ENCODE measurements at regions not wholly inside any gene's neighbourhood (a gene's known extent, or its start where the extent isn't known, plus 50 kb on each side); places are given as distances from the start of the nearest gene placed in this dataset.
"Not testable (repeated sequence)": the region's sequence is repeated elsewhere in the genome, so short reads cannot be mapped to it uniquely, and the experiment has no call there.

DNA sequence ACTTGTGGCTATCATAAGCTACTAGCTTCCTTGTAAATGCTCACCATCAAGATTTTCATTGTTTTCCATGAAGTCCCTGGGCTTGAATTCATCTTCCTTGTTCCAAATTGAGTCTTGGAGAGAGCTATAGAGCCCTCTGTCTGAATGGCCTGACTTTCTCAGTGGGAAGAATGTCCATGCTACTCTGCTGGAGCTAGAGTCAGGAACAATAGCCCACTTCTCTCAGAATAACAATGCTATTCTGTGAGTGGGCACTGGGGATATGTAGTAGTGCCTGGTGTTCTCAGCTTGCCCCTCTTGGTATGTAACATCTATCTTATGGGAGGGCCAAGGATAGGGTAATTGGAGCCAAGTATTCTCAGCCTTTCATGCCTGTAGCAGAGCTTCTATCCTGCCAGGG lies 127.6 kb upstream of the TRHDE start:
- intact Hi-C loops (cut with DNase I): no loop called here
- DNase-seq: peak in 5 of 42 donors; percentile 8 to 55 (median 10)

GRCh38 chr12:72146495-72146894 lies 125.7 kb upstream of the TRHDE start:
- intact Hi-C loops (cut with DNase I): no loop called here
- no peak for DNase-seq

DNA sequence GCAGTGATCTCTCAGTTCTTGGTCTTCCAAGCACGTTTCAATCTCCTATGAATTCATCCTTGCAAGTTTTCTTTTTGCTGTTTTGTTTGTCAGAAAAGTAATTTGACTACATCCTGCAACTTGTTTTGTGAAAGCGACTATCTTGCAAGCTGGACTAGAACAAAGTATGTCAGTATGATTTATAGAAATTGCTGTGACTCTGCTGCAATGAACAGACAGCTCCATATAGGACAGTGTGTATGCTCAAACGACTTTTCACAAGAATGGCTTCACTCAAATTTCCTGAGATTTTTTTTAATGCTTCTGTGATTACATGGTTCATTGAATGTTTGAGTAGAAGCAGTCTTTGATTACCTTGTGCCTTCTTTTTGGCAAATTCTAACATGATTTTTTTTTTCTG lies 123.5 kb upstream of the TRHDE start:
- no peak for DNase-seq
- intact Hi-C loops (cut with DNase I): no loop called here

GRCh38 chr12:72162875-72163274 lies 109.3 kb upstream of the TRHDE start:
- no peak for DNase-seq
- intact Hi-C loops (cut with DNase I): no loop called here

DNA sequence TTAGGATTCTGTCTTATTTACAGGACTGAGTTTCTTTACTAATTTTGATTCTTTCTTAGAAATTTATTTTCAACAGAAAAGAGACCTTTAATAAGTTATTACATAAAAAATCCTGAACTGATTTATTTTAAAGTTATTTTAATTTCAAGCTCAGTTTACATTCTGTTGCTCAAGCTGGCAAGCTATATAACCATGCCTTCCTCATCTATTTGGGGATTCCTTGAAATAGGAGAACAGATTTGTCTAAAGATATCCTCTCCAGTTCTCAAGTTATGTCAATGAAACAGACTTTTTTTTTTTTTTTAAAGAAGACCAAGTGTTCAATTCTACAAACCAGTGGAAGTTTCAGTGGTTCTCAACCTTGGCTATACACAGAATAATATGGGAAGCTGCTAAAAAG lies 103.3 kb upstream of the TRHDE start:
- intact Hi-C loops (cut with DNase I): no loop called here
- DNase-seq: no peak

DNA sequence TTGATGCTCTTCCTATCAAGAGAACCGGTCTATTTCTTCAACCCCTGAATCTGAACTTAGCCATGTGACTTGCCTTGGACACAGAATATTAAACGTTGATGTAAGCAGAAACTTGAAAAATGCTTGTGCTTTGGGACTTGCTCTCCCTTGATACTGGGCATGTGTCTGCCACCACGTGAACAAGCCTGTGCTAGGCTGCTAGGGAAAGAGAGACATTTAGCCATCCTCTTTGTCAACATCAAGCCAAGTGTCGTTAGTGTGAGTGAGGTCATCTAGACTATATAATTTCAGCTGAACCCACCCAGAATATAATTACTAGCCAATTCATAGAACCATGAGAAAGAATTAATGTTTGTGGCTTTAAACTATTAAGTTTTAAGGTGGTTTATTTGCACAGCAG lies 98.2 kb upstream of the TRHDE start:
- intact Hi-C loops (cut with DNase I): no loop called here
- DNase-seq: no peak

DNA sequence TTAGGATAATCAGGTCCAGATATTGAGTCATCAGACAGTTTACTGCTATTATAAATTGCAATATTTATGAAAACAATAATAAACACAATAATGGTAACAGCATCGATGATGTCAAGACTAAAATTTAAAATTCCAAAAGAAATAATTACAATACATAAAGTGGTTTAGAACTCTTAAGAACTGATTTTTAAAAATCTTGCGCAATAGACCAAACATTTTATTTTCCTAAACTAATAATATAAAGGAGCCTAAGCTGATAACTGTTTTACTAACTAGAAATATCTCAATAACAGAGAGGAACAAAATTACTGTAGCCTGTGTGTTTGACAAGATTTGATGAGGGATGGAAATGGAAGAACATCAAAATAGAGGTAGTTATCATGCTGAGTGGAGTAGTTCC lies 93.9 kb upstream of the TRHDE start:
- intact Hi-C loops (cut with DNase I): no loop called here
- no peak for DNase-seq

DNA sequence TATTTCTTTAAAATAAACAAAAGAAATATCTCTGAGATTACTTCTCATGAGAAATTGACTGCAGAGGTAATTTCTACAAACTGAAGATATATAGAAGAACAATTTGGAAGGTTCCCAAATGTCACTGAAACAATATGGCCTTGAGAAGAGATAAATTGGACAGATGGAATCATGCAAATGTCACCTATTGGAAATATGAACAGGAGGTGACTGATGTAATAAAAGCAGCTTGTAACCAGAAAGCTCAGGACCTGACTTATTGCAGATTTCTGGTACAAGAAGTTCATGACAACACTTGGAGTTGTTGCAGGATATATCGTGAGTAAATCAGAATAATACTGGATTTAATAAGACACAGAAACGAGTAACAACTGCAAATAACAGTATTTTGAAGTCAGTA lies 93.3 kb upstream of the TRHDE start:
- DNase-seq: no peak
- intact Hi-C loops (cut with DNase I): no loop called here

GRCh38 chr12:72179841-72180240 lies 92.3 kb upstream of the TRHDE start:
- no peak for DNase-seq
- intact Hi-C loops (cut with DNase I): no loop called here

- intact Hi-C loops (cut with DNase I); DNase-seq: not testable (repeated sequence)
Measured at GRCh38 chr12:72184971-72185533, 87.1 kb upstream of the TRHDE start.

DNA sequence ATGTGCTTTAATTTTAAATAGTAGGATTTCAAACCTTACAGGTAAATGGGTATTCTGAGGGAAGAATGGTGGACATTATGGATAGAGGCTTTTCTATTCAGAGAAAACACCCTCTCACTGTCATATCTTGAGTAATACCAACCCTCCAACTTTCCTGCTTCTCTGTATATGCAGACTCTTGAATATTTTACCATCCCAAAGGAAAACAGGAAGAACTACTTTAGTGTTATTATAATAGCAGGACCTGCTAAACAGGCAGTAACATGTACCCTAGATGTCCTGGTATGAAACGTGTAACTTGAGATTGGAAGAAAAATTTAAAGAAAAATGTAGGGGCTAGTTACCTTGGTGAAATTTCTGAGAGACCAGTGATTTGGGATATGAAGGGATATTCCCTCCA lies 82.9 kb upstream of the TRHDE start:
- intact Hi-C loops (cut with DNase I): no loop called here
- no peak for DNase-seq

- DNase-seq: no peak
- intact Hi-C loops (cut with DNase I): no loop called here
Measured at GRCh38 chr12:72191761-72192160, 80.4 kb upstream of the TRHDE start.

- intact Hi-C loops (cut with DNase I): no loop called here
- no peak for DNase-seq
Measured at GRCh38 chr12:72197790-72198189, 74.4 kb upstream of the TRHDE start.

GRCh38 chr12:72201457-72201856 lies 70.7 kb upstream of the TRHDE start:
- DNase-seq: no peak
- intact Hi-C loops (cut with DNase I): no loop called here

GRCh38 chr12:72203764-72204335 lies 68.3 kb upstream of the TRHDE start:
- no peak for DNase-seq
- intact Hi-C loops (cut with DNase I): no loop called here

DNA sequence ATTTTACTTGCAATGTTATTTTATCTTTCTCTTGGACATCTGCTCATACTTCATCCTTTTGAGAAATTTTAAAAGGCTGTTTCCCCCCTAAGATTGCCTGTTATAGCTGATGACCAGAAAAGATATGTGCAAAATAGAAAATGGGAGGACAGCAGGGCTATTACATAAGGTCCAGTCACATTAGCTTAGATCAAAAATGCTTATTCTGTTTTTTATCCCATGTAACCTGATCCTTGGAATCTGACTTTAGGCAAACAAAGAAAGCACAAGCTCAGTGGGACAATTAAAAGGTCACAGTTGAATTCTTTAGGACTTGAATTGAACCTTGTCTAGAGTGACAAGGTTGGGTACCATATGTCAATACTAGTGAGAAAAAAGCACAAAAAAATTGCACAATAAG lies 65.1 kb upstream of the TRHDE start:
- intact Hi-C loops (cut with DNase I): no loop called here

DNA sequence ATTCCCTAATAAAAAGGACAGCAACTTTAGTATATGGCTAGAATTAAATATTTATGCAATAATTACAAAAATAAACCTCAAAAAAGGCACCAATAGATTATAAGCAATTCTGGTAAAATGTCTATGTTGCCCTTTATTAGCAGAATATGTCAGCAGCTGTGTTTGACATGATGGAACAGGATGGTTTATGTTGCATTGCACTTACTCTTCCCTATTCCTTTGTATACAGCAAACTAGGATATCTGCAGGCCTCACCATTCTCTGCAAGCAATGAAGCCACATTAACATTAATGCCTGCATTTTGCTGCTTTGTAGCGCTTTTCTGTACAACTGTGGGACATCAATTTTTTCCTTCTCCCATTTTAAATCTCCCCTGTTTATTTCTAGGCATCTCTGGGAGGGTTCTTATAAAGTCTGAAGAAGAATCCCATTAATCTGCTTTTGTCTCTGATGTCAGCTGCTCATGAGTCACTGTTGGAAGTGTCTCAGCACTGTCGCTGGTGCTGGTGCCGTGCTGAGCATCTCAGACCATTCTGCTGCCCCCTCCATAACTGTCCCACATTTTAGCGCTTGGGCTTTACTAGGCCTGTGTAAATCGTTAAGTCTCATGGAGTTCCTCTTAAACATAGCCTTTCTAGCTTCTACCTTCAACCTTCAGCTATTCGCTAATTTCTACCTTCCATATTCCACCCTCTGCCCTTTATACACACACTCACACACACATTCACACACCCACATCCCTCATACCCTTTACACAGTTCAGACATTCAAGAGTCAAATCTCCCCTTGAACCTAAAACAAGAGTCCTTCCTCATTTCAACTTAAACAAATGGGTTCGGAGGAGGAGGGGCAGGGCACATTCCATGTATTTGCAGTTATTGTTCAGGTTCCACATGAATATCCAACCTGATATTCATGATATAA lies 64.4 kb upstream of the TRHDE start:
- peak in 32 of 42 donors; percentile 3 to 79 (median 32) for DNase-seq
- intact Hi-C loops (cut with DNase I): no loop called here

More for the DNA sequence above, 65.1 kb upstream of the TRHDE start:
- DNase-seq: no peak

GRCh38 chr12:72209086-72209485 lies 63.1 kb upstream of the TRHDE start:
- intact Hi-C loops (cut with DNase I): no loop called here

DNA sequence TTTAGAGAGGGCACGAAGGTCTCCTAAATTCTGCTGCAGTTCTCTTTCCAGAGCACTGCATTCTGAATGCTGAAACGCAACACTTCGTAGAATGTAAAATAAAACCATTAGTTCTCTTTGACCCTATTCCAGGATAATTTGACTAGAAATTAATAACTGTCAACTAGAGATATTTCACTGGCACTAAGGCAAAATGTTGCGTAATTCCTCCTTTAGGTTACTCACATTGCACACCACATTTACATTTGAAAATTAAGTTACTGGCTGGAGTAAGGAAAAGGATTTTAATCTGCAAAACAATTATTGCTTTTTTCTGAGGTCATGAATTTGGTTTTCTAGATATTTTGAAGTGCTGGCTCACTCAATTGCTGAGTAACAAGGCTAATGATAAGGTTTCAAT lies 58.0 kb upstream of the TRHDE start:
- no peak for DNase-seq
- intact Hi-C loops (cut with DNase I): no loop called here

More at GRCh38 chr12:72209086-72209485, 63.1 kb upstream of the TRHDE start:
- no peak for DNase-seq

- intact Hi-C loops (cut with DNase I); DNase-seq: not testable (repeated sequence)
Measured at GRCh38 chr12:72215287-72215686, 56.9 kb upstream of the TRHDE start.

All from head of caudate nucleus (tissue), 42 donors.